ENCODE measurements at regions not wholly inside any gene's neighbourhood (a gene's known extent, or its start where the extent isn't known, plus 50 kb on each side); places are given as distances from the start of the nearest gene placed in this dataset.

GRCh38 chr1:25056536-25056935 is 126.5 kb upstream of the RUNX3 start:
- no peak for DNase-seq (ENCODE audit: insufficient read length, low spot score)
- no peak for FAIRE-seq
- TF ChIP-seq POLR2A (IDR thresholded peaks at IDR 0.05; ENCODE audit: low read depth, low read length): no peak

- TF ChIP-seq POLR2A (IDR thresholded peaks at IDR 0.05; ENCODE audit: low read depth, low read length): no peak
- DNase-seq (ENCODE audit: insufficient read length, low spot score): no peak
- FAIRE-seq: no peak
Observed at GRCh38 chr1:25055961-25056360, 125.9 kb upstream of the RUNX3 start.

GRCh38 chr1:25055324-25055780 is 125.3 kb upstream of the RUNX3 start:
- DNase-seq (ENCODE audit: insufficient read length, low spot score) (no peak), FAIRE-seq (no peak)
- TF ChIP-seq POLR2A (IDR thresholded peaks at IDR 0.05; ENCODE audit: low read depth, low read length): no peak

GRCh38 chr1:25054526-25055323 is 124.6 kb upstream of the RUNX3 start:
- DNase-seq (ENCODE audit: insufficient read length, low spot score): no peak
- no peak for TF ChIP-seq POLR2A (IDR thresholded peaks at IDR 0.05; ENCODE audit: low read depth, low read length)
- no peak for FAIRE-seq

GRCh38 chr1:25053576-25054250 is 123.6 kb upstream of the RUNX3 start:
- no peak for FAIRE-seq
- no peak for TF ChIP-seq POLR2A (IDR thresholded peaks at IDR 0.05; ENCODE audit: low read depth, low read length)
- no peak for DNase-seq (ENCODE audit: insufficient read length, low spot score)

GRCh38 chr1:25051906-25052305 is 121.8 kb upstream of the RUNX3 start:
- DNase-seq (ENCODE audit: insufficient read length, low spot score) (no peak), FAIRE-seq (no peak)
- TF ChIP-seq POLR2A (IDR thresholded peaks at IDR 0.05; ENCODE audit: low read depth, low read length): no peak

- TF ChIP-seq POLR2A (IDR thresholded peaks at IDR 0.05; ENCODE audit: low read depth, low read length): no peak
- FAIRE-seq (no peak), DNase-seq (ENCODE audit: insufficient read length, low spot score) (no peak)
Observed at GRCh38 chr1:25051504-25051903, 121.4 kb upstream of the RUNX3 start.

GRCh38 chr1:25050165-25050564 is 120.1 kb upstream of the RUNX3 start:
- FAIRE-seq (no peak), DNase-seq (ENCODE audit: insufficient read length, low spot score) (no peak)
- no peak for TF ChIP-seq POLR2A (IDR thresholded peaks at IDR 0.05; ENCODE audit: low read depth, low read length)

- no peak for TF ChIP-seq POLR2A (IDR thresholded peaks at IDR 0.05; ENCODE audit: low read depth, low read length)
- no peak for DNase-seq (ENCODE audit: insufficient read length, low spot score)
- no peak for FAIRE-seq
Observed at GRCh38 chr1:25049190-25049589, 119.1 kb upstream of the RUNX3 start.

GRCh38 chr1:25048728-25049127 is 118.7 kb upstream of the RUNX3 start:
- no peak for FAIRE-seq
- no peak for DNase-seq (ENCODE audit: insufficient read length, low spot score)
- no peak for TF ChIP-seq POLR2A (IDR thresholded peaks at IDR 0.05; ENCODE audit: low read depth, low read length)

GRCh38 chr1:25047506-25048240 is 117.6 kb upstream of the RUNX3 start:
- FAIRE-seq: no peak
- TF ChIP-seq POLR2A (IDR thresholded peaks at IDR 0.05; ENCODE audit: low read depth, low read length): no peak

GRCh38 chr1:25046194-25046532 is 116.1 kb upstream of the RUNX3 start:
- no peak for FAIRE-seq
- no peak for TF ChIP-seq POLR2A (IDR thresholded peaks at IDR 0.05; ENCODE audit: low read depth, low read length)
- no peak for DNase-seq (ENCODE audit: insufficient read length, low spot score)

More at GRCh38 chr1:25047506-25048240, 117.6 kb upstream of the RUNX3 start:
- no peak for DNase-seq (ENCODE audit: insufficient read length, low spot score)

- DNase-seq (ENCODE audit: insufficient read length, low spot score): no peak
- FAIRE-seq: no peak
- TF ChIP-seq POLR2A (IDR thresholded peaks at IDR 0.05; ENCODE audit: low read depth, low read length): no peak
Observed at GRCh38 chr1:25045480-25046193, 115.6 kb upstream of the RUNX3 start.

GRCh38 chr1:25043228-25043580 is 113.1 kb upstream of the RUNX3 start:
- DNase-seq (ENCODE audit: insufficient read length, low spot score) (no peak), FAIRE-seq (no peak)
- TF ChIP-seq POLR2A (IDR thresholded peaks at IDR 0.05; ENCODE audit: low read depth, low read length): no peak
